SW 1271 (cell line): ENCODE measurements at regions not wholly inside any gene's neighbourhood (a gene's known extent, or its start where the extent isn't known, plus 50 kb on each side); places are given as distances from the start of the nearest gene placed in this dataset.

ENCODE experiments used
- DNase-seq, 2 experiments: peaks; one replicate each; lab custom pipeline; 2025; lab: John Stamatoyannopoulos, UW

GRCh38 chr2:152875701-152876695 is 157.6 kb downstream of the ARL6IP6 start:
- DNase-seq = no peak

- DNase-seq = no peak
Measured at GRCh38 chr2:152874955-152875354, 156.5 kb downstream of the ARL6IP6 start.

GRCh38 chr2:152870239-152870638 is 151.8 kb downstream of the ARL6IP6 start:
- no peak for DNase-seq

GRCh38 chr2:152867397-152867796 is 149.0 kb downstream of the ARL6IP6 start:
- no peak for DNase-seq

- DNase-seq = no peak
Measured at GRCh38 chr2:152864601-152865149, 146.3 kb downstream of the ARL6IP6 start.

GRCh38 chr2:152863826-152864225 is 145.4 kb downstream of the ARL6IP6 start:
- no peak for DNase-seq

GRCh38 chr2:152861349-152861942 is 143.0 kb downstream of the ARL6IP6 start:
- peak in 1 of 2 experiments; percentile 5 for DNase-seq

GRCh38 chr2:152858594-152859265 is 140.3 kb downstream of the ARL6IP6 start:
- no peak for DNase-seq

- DNase-seq = no peak
Measured at GRCh38 chr2:152846697-152847470, 128.5 kb downstream of the ARL6IP6 start.

GRCh38 chr2:152835674-152836073 is 117.3 kb downstream of the ARL6IP6 start:
- no peak for DNase-seq

- DNase-seq = no peak
Measured at GRCh38 chr2:152827944-152828343, 109.5 kb downstream of the ARL6IP6 start.

GRCh38 chr2:152826581-152827279 is 108.3 kb downstream of the ARL6IP6 start:
- no peak for DNase-seq

GRCh38 chr2:152825834-152826233 is 107.4 kb downstream of the ARL6IP6 start:
- DNase-seq = peak; percentile 2 to 19

GRCh38 chr2:152823905-152824304 is 105.5 kb downstream of the ARL6IP6 start:
- no peak for DNase-seq

- DNase-seq = no peak
Measured at GRCh38 chr2:152822676-152823075, 104.3 kb downstream of the ARL6IP6 start.

GRCh38 chr2:152820048-152820447 is 101.6 kb downstream of the ARL6IP6 start:
- DNase-seq = no peak

GRCh38 chr2:152815634-152816257 is 97.3 kb downstream of the ARL6IP6 start:
- no peak for DNase-seq

- no peak for DNase-seq
Measured at GRCh38 chr2:152814475-152815030, 96.1 kb downstream of the ARL6IP6 start.

- no peak for DNase-seq
Measured at GRCh38 chr2:152813351-152813750, 94.9 kb downstream of the ARL6IP6 start.
